Calu3 (cell line): ENCODE measurements at regions not wholly inside any gene's neighbourhood (a gene's known extent, or its start where the extent isn't known, plus 50 kb on each side); places are given as distances from the start of the nearest gene placed in this dataset.

Source experiments
- BruUV-seq: library from RNA; stranded (reverse); fragments of 400-500 nt; replicated peaks from 2 replicates; lab custom pipeline; 2021; lab: Mats Ljungman, UMichigan
- CTCF ChIA-PET: fragments of 300-600 bp; sonication (Branson Sonifier 250); formaldehyde crosslinking; loops from one replicate; lab custom pipeline; 2022; ENCODE audit warnings: antibody characterized with exemption; lab: Charles Lee
- DNase-seq: peaks from one replicate; pipeline ENCODE4 v3.0.0; 2022
- H3K27ac Mint-ChIP-seq: one replicate; pipeline ENCODE4 v1.8.0; 2022; ENCODE audit warnings: mixed read lengths; ENCODE audit not compliant: unreplicated experiment
- H3K27me3 Mint-ChIP-seq: one replicate; pipeline ENCODE4 v1.8.0; 2022; ENCODE audit warnings: mixed read lengths; ENCODE audit not compliant: unreplicated experiment
- H3K36me3 Mint-ChIP-seq: one replicate; pipeline ENCODE4 v1.8.0; 2022; ENCODE audit warnings: mild to moderate bottlenecking, moderate library complexity, mixed read lengths; ENCODE audit not compliant: insufficient read depth, unreplicated experiment
- H3K4me1 Mint-ChIP-seq: one replicate; pipeline ENCODE4 v1.8.0; 2022; ENCODE audit warnings: mild to moderate bottlenecking, low read depth, mixed read lengths; ENCODE audit not compliant: unreplicated experiment
- H3K4me3 Mint-ChIP-seq: one replicate; pipeline ENCODE4 v1.8.0; 2022; ENCODE audit warnings: mild to moderate bottlenecking, low read depth, moderate library complexity, mixed read lengths; ENCODE audit not compliant: unreplicated experiment
- H3K9me3 Mint-ChIP-seq: one replicate; pipeline ENCODE4 v1.8.0; 2022; ENCODE audit warnings: low read depth, mixed read lengths; ENCODE audit not compliant: unreplicated experiment
- intact Hi-C: fragments of 100-400 bp; cut with micrococcal nuclease; formaldehyde crosslinking; loops from one replicate; pipeline ENCODE4 v1.10.0; 2022; ENCODE audit not compliant: unreplicated experiment
- TF ChIP-seq, protein P1 (sequence below): fragments of 200-600 bp; IDR thresholded peaks from one replicate; pipeline ENCODE4 v1.8.0; 2022; ENCODE audit warnings: antibody characterized with exemption; ENCODE audit not compliant: unreplicated experiment

DNA sequence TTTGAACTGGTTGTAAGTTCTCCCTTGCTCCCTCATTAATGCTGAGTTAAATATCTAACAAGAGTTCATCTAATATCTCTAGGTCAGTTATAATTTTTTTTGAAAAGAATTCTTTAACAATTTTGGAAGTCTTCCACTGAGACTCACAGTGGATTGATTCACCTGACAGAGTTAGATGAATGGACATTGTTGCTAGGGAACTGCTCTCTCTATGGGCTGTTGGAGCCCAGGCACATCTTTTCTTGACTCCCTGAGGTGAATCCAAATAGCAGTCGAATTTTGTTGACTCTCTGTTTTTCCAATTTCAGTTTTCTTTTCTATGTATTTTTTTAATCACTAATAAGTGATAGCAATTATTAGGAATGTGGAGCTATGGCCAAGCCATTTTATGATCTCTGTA lies 996.1 kb upstream of the PABPC4L start:
- no peaks in the 10 kb centered on the region for H3K9me3 Mint-ChIP-seq
- H3K36me3 Mint-ChIP-seq = no peaks in the 10 kb centered on the region
- no peak overlapping the region for H3K4me3 Mint-ChIP-seq
- H3K27me3 Mint-ChIP-seq = no peaks in the 10 kb centered on the region
- intact Hi-C loops = no loop called here
- no peak overlapping the region for H3K27ac Mint-ChIP-seq
- no TSS peak for BruUV-seq
- no peaks in the 10 kb centered on the region for H3K4me1 Mint-ChIP-seq
- no peak for DNase-seq
- CTCF ChIA-PET = no interaction called here
- TF ChIP-seq, protein P1, sequence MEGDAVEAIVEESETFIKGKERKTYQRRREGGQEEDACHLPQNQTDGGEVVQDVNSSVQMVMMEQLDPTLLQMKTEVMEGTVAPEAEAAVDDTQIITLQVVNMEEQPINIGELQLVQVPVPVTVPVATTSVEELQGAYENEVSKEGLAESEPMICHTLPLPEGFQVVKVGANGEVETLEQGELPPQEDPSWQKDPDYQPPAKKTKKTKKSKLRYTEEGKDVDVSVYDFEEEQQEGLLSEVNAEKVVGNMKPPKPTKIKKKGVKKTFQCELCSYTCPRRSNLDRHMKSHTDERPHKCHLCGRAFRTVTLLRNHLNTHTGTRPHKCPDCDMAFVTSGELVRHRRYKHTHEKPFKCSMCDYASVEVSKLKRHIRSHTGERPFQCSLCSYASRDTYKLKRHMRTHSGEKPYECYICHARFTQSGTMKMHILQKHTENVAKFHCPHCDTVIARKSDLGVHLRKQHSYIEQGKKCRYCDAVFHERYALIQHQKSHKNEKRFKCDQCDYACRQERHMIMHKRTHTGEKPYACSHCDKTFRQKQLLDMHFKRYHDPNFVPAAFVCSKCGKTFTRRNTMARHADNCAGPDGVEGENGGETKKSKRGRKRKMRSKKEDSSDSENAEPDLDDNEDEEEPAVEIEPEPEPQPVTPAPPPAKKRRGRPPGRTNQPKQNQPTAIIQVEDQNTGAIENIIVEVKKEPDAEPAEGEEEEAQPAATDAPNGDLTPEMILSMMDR = no peak

DNA sequence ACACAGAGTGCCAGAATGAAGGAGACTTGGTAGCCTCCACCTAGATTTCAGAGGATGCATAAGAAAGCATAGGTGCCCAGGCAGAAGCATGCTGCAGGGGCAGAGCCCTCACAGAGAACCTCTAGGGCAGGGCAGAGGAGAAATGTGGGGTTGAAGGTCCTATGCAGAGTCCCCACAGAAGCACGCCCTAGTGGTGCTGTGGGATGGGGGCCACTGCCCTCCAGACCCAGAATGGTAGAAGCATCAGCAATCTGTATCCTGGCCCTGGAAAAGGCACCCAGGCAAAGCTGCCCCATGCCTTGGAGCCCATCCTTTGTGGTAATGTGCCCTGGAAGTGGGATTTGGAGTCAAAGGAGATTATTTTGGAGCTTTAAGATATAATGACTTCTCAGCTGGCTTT lies 992.9 kb upstream of the PABPC4L start:
- Mint-ChIP-seq H3K4me1 (no peaks in the 10 kb centered on the region), H3K36me3 (no peaks in the 10 kb centered on the region), H3K27me3 (no peaks in the 10 kb centered on the region), H3K9me3 (no peaks in the 10 kb centered on the region), H3K4me3 (no peak overlapping the region), H3K27ac (no peak overlapping the region)
- CTCF ChIA-PET = no interaction called here
- DNase-seq = no peak
- TF ChIP-seq, protein P1 = no peak
- intact Hi-C loops = no loop called here
- BruUV-seq = no TSS peak

DNA sequence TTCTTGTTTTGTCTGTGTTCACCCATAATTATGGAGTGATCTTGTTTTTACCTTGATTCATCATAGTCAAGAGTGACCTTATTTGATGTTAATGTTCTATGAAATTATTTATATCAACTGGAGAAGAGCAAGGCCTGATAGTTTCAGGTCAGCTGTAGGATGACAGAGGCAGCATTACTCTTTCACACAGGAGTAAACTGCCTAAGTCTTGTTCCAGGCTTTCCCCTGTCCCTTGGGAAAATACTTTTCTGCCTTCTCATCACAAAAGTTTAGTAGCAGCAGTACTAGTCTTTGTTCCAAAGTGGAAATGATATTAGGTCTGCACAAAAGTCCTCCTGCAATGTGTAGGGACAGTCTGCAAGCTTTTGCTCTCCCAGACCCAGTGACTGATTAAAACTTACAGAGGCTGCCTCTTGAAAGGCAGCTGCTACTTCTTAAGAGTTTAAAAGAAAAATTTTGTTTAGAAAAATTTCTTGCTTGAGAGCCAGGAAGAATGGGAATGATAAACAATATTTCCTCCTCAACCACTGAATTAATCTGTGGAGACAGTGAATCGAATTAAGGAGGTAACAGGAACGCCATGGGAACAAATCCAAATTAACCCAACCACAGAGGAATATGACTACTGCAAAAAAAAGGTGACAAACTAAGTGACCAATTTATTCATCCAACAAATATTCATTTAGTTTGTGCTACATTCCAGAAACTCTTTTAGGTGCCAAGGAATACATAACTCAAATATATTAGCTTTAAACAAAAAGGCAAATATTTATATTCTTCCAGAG lies 991.4 kb upstream of the PABPC4L start:
- no peak for DNase-seq
- intact Hi-C loops = no loop called here
- BruUV-seq = no TSS peak
- H3K4me1 Mint-ChIP-seq = no peaks in the 10 kb centered on the region
- no peak overlapping the region for H3K4me3 Mint-ChIP-seq
- no peaks in the 10 kb centered on the region for H3K36me3 Mint-ChIP-seq
- TF ChIP-seq, protein P1 = no peak
- H3K27me3 Mint-ChIP-seq = no peaks in the 10 kb centered on the region
- no peaks in the 10 kb centered on the region for H3K9me3 Mint-ChIP-seq
- CTCF ChIA-PET = no interaction called here
- H3K27ac Mint-ChIP-seq = no peak overlapping the region

DNA sequence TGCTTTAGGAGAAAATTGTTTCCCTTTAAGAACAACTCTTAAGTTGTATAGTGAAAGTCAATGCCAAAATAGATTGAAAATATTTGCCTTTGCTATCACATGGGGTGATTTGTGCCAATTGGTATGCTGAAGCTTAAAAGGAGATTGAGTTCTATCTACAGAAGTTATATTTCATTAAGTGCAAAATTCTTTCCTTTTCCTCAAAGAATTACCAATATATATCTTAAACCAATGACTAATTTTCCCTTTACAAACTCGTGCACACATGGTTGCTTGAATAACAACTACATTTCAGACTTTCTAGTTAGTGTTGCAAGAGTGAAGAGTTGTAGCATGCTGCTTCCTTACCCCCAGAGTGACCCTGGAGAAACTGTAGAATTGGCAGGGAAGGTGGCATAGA lies 990.0 kb upstream of the PABPC4L start:
- H3K36me3 Mint-ChIP-seq = no peaks in the 10 kb centered on the region
- no peak overlapping the region for H3K27ac Mint-ChIP-seq
- no peaks in the 10 kb centered on the region for H3K9me3 Mint-ChIP-seq
- BruUV-seq = no TSS peak
- no peaks in the 10 kb centered on the region for H3K27me3 Mint-ChIP-seq
- CTCF ChIA-PET = no interaction called here
- no peak overlapping the region for H3K4me3 Mint-ChIP-seq
- intact Hi-C loops = no loop called here
- no peak for DNase-seq
- TF ChIP-seq, protein P1 = no peak
- no peaks in the 10 kb centered on the region for H3K4me1 Mint-ChIP-seq
